ENCODE measurements at regions not wholly inside any gene's neighbourhood (a gene's known extent, or its start where the extent isn't known, plus 50 kb on each side); places are given as distances from the start of the nearest gene placed in this dataset.
"Not testable (repeated sequence)": the region's sequence is repeated elsewhere in the genome, so short reads cannot be mapped to it uniquely, and the experiment has no call there.

DNA sequence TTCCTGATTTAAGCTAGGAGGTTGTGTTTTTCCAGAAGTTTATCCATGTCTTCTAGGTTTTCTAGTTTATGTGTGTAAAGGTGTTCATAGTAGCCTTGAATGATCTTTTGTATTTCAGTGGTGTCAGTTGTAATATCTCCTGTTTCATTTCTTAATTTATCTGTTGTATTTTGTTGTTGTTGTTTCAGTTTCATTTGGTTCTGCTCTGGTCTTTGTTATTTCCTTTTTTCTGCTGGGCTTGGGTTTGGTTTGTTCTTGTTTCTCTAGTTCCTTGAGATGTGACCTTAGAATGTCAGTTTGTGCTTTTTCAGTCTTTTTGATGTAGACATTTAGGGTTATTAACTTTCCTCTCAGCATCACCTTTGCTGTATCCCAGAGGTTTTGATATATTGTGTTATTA lies 62.8 kb downstream of the SCP2D1 start:
- not testable (repeated sequence) for H3K4me3 ChIP-seq (replicated peaks; ENCODE audit: insufficient read depth, low read length); H3K27ac ChIP-seq (replicated peaks); H3K27me3 ChIP-seq (ENCODE audit: insufficient read depth, poor library complexity, severe bottlenecking); DNase-seq (ENCODE audit: low read depth in 1 of 2, low spot score in 1 of 2)

GRCh38 chr20:18879262-18879661 lies 65.7 kb downstream of the SCP2D1 start:
- Histone ChIP-seq H3K27me3 (ENCODE audit: insufficient read depth, poor library complexity, severe bottlenecking) (peaks cover 7% of the 10 kb centered on the region), H3K27ac (replicated peaks) (no peak overlapping the region), H3K4me3 (replicated peaks; ENCODE audit: insufficient read depth, low read length) (no peak overlapping the region)
- no peak for TF ChIP-seq SPI1 (IDR thresholded peaks at IDR 0.05; ENCODE audit: borderline replicate concordance, low read depth)
- TF ChIP-seq POLR2AphosphoS5 (IDR thresholded peaks at IDR 0.05; ENCODE audit: low read depth) = no peak
- no peak for TF ChIP-seq CTCF (IDR thresholded peaks at IDR 0.05; ENCODE audit: insufficient read depth, low read length)
- TF ChIP-seq, protein P1, sequence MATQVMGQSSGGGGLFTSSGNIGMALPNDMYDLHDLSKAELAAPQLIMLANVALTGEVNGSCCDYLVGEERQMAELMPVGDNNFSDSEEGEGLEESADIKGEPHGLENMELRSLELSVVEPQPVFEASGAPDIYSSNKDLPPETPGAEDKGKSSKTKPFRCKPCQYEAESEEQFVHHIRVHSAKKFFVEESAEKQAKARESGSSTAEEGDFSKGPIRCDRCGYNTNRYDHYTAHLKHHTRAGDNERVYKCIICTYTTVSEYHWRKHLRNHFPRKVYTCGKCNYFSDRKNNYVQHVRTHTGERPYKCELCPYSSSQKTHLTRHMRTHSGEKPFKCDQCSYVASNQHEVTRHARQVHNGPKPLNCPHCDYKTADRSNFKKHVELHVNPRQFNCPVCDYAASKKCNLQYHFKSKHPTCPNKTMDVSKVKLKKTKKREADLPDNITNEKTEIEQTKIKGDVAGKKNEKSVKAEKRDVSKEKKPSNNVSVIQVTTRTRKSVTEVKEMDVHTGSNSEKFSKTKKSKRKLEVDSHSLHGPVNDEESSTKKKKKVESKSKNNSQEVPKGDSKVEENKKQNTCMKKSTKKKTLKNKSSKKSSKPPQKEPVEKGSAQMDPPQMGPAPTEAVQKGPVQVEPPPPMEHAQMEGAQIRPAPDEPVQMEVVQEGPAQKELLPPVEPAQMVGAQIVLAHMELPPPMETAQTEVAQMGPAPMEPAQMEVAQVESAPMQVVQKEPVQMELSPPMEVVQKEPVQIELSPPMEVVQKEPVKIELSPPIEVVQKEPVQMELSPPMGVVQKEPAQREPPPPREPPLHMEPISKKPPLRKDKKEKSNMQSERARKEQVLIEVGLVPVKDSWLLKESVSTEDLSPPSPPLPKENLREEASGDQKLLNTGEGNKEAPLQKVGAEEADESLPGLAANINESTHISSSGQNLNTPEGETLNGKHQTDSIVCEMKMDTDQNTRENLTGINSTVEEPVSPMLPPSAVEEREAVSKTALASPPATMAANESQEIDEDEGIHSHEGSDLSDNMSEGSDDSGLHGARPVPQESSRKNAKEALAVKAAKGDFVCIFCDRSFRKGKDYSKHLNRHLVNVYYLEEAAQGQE (IDR thresholded peaks at IDR 0.05; ENCODE audit: insufficient replicate concordance, low read depth) = no peak
- no peak for TF ChIP-seq GABPA (IDR thresholded peaks at IDR 0.05; ENCODE audit: low read depth)
- no peak for DNase-seq (ENCODE audit: low read depth in 1 of 2, low spot score in 1 of 2)

- no peak overlapping the region for H3K4me3 ChIP-seq (replicated peaks; ENCODE audit: insufficient read depth, low read length)
- no peak for TF ChIP-seq SPI1 (IDR thresholded peaks at IDR 0.05; ENCODE audit: borderline replicate concordance, low read depth)
- TF ChIP-seq, protein P1 (IDR thresholded peaks at IDR 0.05; ENCODE audit: insufficient replicate concordance, low read depth) = no peak
- DNase-seq (ENCODE audit: low read depth in 1 of 2, low spot score in 1 of 2) = no peak
- H3K27ac ChIP-seq (replicated peaks) = no peak overlapping the region
- H3K27me3 ChIP-seq (ENCODE audit: insufficient read depth, poor library complexity, severe bottlenecking) = peaks cover 3% of the 10 kb centered on the region
Measured at GRCh38 chr20:18886756-18887155, 73.2 kb downstream of the SCP2D1 start.

GRCh38 chr20:18901980-18902737 lies 88.6 kb downstream of the SCP2D1 start:
- Histone ChIP-seq H3K27ac (replicated peaks) (no peak overlapping the region), H3K27me3 (ENCODE audit: insufficient read depth, poor library complexity, severe bottlenecking) (no peaks in the 10 kb centered on the region), H3K4me3 (replicated peaks; ENCODE audit: insufficient read depth, low read length) (no peak overlapping the region)
- TF ChIP-seq GABPA (IDR thresholded peaks at IDR 0.05; ENCODE audit: low read depth) (no peak), POLR2AphosphoS5 (IDR thresholded peaks at IDR 0.05; ENCODE audit: low read depth) (no peak), SPI1 (IDR thresholded peaks at IDR 0.05; ENCODE audit: borderline replicate concordance, low read depth) (no peak), CTCF (IDR thresholded peaks at IDR 0.05; ENCODE audit: insufficient read depth, low read length) (no peak)
- TF ChIP-seq, protein P1 (IDR thresholded peaks at IDR 0.05; ENCODE audit: insufficient replicate concordance, low read depth) = no peak
- DNase-seq (ENCODE audit: low read depth in 1 of 2, low spot score in 1 of 2) = no peak

All from HL-60 (cell line).